ENCODE measurements at regions not wholly inside any gene's neighbourhood (a gene's known extent, or its start where the extent isn't known, plus 50 kb on each side); places are given as distances from the start of the nearest gene placed in this dataset.

DNA sequence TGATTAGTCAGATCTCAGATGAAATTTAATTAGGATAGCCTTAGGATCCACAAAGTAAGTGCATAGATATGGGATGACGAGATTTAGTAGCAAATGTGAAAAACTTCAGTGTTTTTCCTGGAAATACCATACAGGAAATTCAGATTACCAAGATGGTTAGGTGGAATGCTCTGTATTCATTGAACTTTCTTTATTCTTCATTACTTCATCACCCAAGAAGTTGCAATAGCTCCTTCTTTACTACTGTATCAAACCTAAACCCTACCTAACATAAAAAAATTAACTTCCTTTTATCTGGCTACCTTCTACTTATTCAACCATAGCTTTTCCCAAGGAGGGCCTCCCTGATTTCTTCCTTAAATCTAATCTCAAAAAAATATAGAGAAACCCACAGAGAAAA, 100.4 kb downstream of the TTC6 start:
- TF ChIP-seq, protein P1, sequence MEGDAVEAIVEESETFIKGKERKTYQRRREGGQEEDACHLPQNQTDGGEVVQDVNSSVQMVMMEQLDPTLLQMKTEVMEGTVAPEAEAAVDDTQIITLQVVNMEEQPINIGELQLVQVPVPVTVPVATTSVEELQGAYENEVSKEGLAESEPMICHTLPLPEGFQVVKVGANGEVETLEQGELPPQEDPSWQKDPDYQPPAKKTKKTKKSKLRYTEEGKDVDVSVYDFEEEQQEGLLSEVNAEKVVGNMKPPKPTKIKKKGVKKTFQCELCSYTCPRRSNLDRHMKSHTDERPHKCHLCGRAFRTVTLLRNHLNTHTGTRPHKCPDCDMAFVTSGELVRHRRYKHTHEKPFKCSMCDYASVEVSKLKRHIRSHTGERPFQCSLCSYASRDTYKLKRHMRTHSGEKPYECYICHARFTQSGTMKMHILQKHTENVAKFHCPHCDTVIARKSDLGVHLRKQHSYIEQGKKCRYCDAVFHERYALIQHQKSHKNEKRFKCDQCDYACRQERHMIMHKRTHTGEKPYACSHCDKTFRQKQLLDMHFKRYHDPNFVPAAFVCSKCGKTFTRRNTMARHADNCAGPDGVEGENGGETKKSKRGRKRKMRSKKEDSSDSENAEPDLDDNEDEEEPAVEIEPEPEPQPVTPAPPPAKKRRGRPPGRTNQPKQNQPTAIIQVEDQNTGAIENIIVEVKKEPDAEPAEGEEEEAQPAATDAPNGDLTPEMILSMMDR (IDR thresholded peaks at IDR 0.05; ENCODE audit: insufficient read depth, low read length, poor library complexity, severe bottlenecking) = no peak
- no peak for TF ChIP-seq EZH2phosphoT487 (conservative IDR thresholded peaks at IDR 0.05; ENCODE audit: low read length)
